ENCODE measurements at regions not wholly inside any gene's neighbourhood (a gene's known extent, or its start where the extent isn't known, plus 50 kb on each side); places are given as distances from the start of the nearest gene placed in this dataset.

DNA sequence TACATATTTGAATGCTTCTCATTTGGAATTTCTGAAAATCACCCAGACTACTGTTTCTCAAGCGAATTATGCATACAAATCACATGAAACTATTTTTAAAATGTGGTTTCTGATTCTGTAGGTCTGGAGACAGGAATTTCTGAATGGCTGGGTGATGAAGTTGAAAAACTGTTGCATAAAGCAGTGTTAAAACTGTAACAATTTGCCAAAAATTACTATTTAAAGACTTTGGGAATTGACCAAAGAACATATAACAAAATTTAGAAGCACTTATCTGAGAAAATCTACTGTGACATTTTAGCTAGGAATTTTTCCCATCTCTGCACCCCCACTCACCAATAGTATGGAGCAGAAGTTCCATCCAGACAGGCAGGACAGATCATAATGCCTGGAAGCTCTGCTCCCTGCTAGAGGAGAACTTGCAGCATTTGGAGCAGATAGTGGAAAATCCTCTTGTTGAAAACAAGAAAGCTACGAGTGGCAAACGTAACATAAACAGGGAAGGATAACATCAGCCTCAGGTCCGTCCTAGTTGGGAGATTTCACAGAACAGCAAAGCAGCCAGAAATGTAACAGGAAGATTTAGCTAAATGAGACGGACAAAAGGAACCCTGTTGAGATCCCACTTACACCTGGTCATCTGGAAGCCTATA is 132.3 kb upstream of the MCTP2 start:
- DNase-seq, result no peak

DNA sequence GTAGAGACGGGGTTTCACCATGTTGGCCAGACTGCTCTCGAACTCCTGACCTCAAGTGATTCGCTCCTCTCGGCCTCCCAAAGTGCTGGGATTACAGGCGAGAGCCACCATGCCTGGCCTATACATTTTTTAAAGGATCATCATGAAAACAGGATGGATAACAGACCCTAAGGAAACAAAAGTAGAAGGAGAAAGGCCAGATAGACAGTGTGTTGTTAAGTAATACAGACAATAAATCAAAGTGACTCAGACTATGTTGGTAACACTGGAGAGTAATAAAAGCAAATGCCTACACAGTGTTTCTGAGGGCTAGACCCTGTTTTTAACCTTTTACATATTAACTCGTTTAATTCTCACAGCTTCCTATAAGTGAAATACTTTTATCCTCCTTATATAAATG is 133.8 kb upstream of the MCTP2 start:
- DNase-seq, result no peak

DNA sequence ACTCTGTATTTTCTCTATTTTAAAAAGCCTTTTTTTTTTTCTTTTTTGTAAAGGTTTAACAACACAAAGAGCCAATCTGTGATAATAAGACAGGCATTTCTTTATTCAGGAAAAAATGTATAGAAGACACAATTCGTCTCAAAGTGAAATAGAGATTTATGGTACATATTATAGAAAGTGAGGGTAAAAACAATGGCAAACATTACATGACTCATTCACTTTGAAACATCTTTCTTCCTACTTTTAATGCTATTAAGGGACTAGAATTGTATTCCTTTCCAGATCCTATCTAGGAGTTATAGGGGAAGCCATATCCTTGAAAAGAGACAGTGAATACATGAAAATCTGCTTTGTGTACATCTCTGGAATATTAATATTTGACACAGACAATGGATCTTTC is 137.1 kb upstream of the MCTP2 start:
- no peak for DNase-seq

DNA sequence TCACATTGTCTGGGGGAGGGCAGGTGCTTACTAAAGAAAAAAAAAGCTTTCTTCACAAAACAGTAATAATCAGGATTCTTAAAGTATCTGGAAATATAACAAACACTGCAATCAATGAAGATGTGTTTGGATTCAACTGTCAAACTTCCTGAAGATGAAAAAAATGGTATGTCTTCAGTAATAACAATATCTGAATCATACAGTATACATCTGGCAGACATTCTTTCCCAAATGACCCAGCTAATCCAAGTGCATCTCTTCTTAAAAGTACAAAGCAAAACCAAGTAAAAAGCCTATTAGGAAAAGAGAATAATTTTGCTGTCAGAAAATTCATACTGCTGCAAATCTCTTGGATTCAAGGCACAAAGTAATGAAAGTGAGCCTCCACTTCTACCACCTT is 145.0 kb upstream of the MCTP2 start:
- no peak for DNase-seq

DNA sequence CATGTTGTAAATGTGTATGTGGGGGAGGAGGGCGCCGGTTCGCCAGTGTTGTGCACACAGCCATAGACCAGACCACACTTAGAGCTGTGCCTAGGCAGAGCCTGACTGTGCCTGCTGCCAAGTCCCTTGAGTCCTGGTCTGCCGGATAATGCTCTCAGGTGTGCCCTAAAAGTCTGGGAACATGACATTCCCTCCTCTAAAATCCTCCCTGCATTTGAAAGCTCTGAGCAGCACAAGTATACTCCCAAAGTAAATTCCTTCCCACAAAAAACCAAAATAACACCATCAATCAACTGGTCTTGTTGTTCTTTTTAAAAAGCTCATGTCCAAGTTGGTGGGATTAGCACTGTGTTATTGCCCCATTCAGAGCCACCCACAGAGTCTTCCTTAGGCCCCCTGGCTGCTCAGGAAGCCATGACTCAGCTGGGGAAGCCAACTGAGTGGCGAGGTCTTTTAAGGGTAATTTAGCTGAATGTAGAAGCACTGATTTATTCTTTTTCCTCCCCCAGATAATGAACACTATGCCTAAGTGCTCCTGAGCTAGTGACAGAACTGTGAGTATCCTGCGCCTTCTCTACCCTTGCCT is 147.8 kb upstream of the MCTP2 start:
- DNase-seq, result no peak

DNA sequence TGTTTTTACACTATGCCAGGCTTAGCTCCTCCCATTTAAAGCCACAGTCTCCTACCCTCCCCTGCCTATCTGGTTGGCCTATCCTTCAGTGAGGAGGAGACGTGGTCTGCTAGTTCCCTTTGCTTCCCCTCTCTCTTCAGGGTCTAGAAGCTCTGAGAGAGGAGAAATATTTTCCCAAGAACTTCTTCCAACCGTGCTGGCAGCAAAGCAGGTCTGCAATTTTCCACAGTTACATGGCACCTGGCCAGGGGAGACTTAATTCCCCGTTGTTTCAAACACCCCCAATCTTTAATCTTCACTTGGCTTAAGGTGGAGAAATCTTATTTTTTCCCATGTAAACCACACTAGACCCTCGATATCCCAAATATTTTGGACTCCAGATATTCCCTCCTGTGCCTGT is 149.5 kb upstream of the MCTP2 start:
- DNase-seq, result no peak

DNA sequence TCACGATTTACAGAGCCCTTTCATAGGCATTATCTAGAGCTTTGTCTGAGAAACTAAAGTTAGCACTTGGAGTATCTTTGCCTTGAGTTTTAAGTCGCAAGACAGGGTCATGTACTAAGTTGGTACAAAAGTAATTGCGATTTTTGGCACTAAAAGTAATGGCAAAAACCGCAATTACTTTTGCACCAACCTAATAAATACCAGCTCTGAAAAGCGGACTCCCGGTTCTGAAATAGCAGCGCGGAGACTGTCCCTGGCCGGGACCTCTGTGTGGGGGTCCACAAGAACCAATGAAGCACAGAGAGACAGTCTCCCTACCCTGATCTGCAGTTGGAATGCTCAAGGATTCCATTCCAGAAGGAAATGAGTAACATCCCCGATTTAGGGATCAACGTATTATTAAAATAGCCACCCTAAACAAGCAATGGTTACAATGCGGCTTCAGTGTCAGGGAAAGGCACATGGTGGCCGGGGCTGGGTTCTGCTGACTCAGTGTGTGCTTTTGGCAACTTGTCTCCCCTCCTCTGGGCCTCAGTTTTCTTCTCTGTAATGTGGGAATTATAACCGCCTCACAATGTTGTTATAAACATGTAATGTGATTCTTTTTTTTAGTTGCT is 150.3 kb upstream of the MCTP2 start:
- no peak for DNase-seq

DNA sequence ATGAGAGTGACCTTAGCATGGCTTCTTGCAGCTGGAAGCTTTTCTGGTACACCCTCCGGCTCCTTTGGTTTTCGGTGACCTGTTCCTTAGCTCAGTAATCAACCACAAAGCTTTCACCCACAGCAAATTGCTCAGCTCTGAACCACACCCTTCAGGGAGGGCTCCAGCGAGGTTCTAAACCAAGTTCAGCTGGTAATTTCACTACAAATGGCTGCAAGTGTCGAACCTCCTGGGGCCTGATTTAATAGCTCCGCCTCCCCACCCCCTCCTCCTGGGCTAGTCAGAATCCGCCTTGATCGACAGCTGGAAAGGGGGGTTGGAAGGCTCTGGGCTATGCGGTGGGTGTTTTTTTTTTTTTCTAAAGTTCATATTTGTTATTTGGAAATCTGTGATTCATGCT is 150.9 kb upstream of the MCTP2 start:
- DNase-seq, result no peak

DNA sequence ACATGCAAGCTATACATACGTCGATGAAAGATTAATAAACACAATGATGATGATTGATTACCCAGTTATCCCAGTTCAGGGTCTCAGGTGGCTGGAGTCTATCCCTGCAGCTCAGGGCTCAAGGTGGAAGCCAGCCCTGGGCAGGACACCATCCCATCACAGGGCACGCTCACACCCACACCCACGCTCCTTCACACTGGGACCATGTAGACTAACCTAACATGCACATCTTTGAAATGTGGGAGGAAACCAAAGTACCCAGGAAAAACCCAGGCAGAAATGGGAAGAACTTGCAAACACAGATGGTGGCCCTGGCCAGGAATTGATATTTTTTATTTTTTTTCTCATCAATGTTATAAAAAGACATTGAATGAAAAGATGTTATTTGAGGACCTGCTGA is 151.4 kb upstream of the MCTP2 start:
- no peak for DNase-seq

DNA sequence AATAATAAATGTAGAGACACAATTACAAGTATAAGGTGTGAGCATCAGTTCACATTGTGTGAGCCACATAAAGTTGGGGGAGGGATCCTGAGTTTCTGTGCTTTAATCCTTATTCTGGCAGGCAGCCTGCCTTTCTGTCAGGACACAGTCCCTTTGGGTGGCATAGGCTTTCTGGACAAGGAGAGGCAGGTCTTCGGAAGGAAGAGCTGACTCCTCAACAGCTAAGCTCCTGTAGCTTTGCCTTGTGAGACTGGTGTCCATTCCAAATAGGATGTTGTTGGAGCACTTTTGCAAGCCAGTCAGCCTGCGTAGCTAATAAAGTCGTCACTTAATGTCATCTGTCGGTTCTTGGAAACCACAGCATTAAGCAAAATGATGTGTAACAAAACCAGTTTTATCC is 151.9 kb upstream of the MCTP2 start:
- no peak for DNase-seq

DNA sequence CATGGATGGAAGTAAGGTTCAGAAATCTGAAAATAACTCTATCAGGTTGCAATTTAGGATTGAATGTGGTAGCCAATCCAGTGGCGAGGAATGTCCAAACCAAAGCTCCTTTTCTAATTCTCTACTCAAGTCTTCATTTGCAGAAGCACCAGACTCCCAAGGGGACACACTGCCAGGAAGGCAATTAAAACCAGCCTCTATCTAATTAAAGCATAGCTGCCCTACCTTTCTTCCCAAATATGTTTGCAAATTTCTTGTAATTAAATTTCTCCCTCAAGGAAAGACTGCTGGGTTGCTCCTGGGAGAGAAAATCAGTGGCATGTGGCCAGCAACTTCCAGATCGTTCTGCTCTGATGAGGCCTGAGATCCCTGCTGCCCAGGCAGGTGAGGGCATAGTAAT is 153.4 kb upstream of the MCTP2 start:
- DNase-seq, result no peak

DNA sequence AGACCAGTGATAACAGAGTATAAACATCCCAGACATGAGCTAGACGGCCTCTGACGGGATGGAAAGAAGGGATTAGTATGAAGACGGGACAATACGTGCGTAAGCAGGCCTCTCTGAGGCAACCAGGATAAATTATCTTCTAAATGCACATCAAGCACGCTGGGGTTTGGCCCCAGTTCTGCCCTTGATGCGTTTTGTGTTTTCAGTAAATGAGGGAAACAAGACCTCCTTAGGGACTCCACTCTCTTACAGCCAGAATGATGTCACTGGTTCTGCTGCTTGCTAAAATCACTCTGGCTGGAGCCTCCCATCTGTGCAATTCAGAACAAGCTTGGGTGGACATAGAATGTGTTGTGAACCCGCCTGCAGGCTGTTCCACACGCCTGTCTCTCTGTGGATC is 156.0 kb upstream of the MCTP2 start:
- no peak for DNase-seq

DNA sequence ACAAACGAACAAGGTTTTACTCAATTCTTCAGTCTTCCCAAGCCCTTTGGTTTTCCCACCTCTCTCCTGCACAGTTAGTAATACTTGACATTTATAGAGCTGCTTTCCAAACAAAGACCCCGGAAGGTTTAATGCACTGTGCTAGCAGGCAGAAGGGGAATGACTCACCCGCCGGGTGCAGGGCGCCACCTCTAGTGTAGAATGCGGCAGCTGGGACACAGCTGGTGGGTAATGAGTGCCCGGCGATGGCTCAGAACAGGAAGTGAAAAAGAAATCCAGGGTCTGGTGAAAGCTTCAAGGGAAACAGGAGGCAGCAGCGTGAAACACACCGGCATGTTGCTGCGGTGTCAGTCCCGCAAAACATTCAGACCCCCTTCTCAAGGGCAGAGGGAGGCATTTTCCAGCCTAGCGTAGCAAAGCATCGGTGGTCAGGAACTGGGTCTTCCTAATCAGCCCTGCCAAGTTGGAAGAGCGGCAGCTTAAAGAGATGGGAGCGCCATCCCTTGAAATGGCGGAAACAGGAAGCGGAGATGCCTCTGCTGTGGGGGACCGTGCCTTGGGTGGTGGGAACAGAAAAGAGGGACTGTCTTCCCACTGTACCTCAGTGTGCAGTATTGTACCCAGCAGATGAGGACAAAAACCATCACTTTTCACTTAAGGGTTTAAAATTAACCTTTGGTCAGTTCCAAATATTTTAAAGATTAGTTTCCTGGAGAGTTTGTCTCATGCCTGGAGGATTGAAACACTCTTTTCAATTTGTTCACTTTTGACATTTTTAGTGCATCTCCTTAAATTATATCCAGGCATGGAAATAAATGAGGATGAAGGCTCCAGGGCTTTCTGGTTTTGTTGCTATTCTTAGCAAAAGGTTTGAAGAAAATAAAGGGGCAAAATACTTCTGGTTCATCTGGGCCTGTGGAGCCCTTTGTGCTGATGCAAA is 160.7 kb upstream of the MCTP2 start:
- DNase-seq, result peak; percentile 93

DNA sequence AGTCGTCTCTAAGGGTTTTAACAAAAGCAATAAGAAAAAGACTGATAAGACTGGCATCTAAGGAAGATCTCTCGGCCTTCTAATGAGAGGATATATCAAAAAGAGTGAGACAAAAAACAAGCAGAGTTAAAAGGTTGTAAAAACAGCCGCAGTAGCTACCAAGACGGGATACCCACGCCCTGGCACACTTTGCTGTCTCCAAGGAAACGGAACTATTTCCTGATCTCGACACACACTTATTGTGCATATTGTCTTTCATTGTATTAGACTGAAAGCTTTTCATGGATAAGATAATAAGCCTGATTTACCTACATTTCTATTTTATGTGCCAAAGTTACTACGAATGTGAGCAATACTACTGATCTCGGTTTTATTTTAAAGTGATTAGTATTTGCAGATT is 161.5 kb upstream of the MCTP2 start:
- DNase-seq, result peak; percentile 50

DNA sequence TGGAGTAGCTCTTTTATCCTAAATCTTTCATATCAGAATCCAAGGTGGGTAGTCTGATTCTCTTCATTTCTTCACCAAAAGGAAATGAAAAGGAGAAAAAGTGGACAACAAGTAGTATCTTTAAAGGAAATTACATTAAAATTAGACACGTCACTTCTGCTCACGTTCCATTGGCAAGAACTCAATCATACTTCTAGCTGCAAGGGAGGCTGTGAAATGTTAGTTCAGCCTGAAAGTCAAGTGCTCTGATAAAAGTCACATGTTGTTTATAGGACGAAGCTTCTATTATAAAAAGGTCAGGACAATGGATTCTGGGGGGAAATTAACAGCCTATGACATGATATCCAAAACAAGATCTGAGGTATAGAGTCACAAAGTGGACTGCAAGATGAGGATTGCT is 164.6 kb upstream of the MCTP2 start:
- DNase-seq, result peak; percentile 1

DNA sequence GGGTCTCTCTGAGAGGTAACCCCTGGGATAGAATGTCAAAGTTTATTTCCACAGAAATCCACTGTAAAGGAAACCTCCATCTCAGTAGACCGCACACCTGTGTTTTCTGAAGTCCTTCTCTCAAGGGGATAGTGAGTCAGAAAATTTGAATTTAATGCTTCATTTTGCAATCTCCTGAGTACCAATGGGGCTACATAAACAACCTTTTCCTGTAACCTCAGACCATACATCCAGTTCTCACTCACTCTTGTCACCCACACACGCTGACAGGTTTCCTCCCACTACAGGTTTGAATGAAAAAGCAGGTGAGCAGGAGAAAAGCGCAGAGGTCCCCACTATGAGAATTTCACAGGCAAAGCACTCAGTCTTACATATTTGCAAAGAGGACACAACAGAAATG is 165.3 kb upstream of the MCTP2 start:
- DNase-seq, result peak; percentile 4

DNA sequence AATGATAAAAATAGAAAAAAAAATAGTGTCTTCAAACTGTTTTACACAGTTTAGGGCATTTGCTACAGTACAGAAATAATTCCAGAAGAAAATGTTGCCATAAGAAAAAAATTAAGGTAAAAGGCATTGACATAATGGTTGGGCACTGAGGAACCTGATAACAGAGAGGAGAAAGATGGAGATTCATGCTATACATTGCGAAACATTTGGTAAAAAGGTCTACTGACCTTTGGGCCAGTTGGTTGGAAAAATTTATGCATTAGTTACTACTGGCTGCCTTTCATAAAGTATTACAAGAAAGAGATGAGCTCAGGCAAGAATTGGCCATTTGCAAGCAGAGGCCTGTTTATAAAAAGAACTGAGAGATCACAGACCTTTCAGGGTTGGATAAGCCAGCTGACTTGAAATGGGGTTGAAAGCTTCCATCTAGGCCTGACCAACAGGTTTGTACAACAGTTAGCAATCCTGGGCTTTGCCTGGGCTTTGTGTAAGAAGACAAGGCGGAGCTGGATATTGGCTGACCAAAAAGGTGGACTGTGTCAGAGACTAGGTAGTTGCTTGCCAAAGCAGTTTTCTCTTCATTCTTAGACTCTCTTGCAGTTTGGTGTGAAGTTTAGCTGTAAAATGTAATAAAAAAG is 166.6 kb upstream of the MCTP2 start:
- no peak for DNase-seq

DNA sequence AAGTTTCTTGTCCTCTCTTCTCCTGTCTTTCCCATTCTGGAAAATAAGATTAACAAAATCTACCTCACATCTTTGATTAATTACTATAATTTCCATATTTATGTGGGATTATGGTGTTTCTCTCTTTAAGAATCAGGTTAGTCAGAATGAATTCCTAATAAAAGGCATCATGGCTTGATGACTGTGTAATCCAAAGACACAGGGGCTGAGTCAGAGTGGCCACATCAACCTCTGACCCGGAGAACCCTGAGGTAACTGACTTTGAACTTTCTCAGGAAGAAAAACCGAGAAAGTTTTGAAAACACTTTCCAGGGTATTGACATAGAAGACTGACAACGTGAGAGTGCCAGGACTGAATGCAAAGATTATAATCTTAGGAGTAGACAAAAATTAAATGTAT is 170.3 kb upstream of the MCTP2 start:
- DNase-seq, result no peak

DNA sequence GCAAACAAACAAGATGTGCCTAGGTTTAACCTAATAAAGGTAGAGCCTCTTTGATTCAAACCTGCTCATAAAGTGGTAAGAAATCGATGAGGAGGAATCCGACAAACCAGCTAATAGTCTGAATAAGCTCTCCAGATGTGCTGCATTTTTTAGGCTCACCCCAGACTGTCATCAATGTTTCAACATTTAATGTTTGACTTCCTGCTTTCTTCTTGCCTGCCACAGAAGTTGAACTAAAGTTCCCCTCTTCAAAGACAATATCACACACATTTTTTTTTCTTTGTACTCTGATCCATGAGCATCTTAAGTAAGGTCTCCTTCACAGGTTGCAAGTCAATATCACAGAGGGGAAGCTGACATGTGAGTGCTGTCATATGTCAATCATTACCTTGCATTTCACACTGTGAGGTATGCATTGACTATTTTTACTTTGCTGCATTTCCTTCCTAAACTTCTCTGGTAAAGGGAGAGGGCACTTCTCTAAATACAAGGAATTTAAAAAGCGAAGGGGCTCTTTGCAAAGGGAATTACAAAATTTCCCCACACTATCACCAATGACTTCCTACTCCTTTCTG is 172.3 kb upstream of the MCTP2 start:
- no peak for DNase-seq

DNA sequence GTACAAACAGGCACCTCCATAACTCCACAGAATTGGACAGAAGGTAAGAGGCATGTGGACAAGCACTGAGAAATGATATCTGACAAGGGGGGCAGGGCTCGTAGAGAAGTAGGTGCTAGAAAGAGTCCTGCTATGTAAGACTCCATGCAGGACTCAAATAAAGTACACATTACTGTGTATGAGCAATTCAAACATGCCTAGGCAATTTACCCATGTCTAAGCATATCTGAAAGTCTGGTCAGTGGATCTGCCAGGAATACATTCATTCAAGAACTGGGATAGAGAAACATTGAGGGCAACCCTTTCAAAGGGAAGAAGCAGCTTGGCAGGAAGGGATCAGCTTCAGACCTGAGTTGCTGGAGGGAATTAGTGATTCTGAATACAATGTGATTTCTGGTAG is 174.1 kb upstream of the MCTP2 start:
- no peak for DNase-seq

DNA sequence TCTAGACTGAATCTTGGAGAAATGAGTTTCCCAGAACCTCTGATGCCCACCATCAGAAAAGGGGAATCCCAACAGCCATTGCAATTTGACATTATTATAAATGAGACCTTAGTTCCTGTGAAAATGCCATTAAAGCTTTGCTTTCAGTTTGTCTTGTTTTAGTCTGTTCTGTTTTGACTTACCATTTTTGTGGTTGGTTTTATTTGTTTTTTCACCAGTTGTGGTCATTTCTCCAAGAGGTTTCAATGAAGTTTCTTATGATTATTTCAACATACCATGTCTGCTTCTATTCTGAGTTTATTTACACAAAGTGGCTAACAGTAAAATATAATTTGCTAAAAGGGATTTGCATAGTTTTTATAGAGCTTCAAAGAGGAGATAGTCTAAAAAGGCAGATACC is 175.0 kb upstream of the MCTP2 start:
- DNase-seq, result no peak

DNA sequence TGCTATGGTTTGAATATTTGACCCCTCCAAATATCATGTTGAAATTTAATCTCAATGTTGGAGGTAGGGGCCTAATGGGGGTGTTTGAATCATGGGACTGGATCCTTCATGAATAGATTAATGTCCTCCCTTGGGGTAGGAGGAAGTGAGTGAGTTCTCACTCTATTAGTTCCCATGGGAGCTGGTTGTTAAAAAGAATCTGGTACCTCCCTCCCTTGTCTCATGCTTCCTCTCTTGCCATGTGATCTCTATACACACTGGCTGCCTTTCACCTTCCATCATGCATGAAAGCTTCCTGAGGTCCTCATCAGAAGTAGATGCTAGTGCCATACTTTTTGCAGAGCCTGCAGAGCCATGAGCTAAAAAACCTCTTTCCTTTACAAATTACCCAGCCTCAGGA is 177.7 kb upstream of the MCTP2 start:
- peak; percentile 34 for DNase-seq

DNA sequence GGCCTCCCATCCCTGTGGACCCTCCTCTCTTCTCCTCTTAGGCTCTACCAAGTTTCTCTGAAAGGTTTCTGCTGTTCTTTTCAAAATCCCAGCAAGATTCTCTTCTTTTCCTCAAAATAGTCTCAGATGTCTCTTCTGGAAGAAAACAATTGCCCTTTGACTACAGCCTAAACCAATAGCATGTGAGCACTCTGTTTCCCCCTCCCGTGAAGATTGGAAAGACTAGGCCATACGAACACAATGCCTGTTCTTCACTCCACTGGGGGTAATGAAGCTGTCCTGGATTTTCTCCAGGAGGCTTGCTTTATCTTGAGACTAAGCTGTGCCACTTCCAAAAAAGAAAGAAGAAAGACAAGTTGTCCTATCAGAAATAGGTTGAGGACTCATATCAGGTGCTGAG is 178.7 kb upstream of the MCTP2 start:
- DNase-seq, result no peak

Data from DMS53 (cell line).